H9 (cell line): ENCODE measurements at regions not wholly inside any gene's neighbourhood (a gene's known extent, or its start where the extent isn't known, plus 50 kb on each side); places are given as distances from the start of the nearest gene placed in this dataset.

Experiments used
- DNase-seq: peaks from one replicate; pipeline ENCODE4 v3.0.0-alpha.2; 2017
- H2AFZ ChIP-seq: one replicate; pipeline ENCODE4 v1.6.1; 2013; ENCODE audit warnings: mild to moderate bottlenecking, low read length, control low read depth, moderate library complexity
- H2AK5ac ChIP-seq: 2 replicates; pipeline ENCODE4 v1.6.1; 2013; ENCODE audit warnings: low read length, control low read depth, mixed read lengths; ENCODE audit not compliant: insufficient read length
- H2BK120ac ChIP-seq: one replicate; pipeline ENCODE4 v1.6.1; 2013; ENCODE audit warnings: low read depth, mild to moderate bottlenecking, low read length, control low read depth, inconsistent platforms; ENCODE audit not compliant: poor library complexity, severe bottlenecking
- H2BK12ac ChIP-seq: 2 replicates; pipeline ENCODE4 v1.6.1; 2013; ENCODE audit warnings: low read length, control low read depth, mixed read lengths, low read depth; ENCODE audit not compliant: insufficient read length
- H2BK15ac ChIP-seq: 2 replicates; pipeline ENCODE4 v1.6.1; 2013; ENCODE audit warnings: low read depth, low read length, control low read depth
- H2BK20ac ChIP-seq: one replicate; pipeline ENCODE4 v1.6.1; 2013; ENCODE audit warnings: low read depth, mild to moderate bottlenecking, low read length, control low read depth, inconsistent platforms; ENCODE audit not compliant: poor library complexity, severe bottlenecking
- H2BK5ac ChIP-seq: 2 replicates; pipeline ENCODE4 v1.6.1; 2013; ENCODE audit warnings: low read length, control low read depth, mixed read lengths; ENCODE audit not compliant: insufficient read length
- H3K14ac ChIP-seq: 2 replicates; pipeline ENCODE4 v1.6.1; 2013; ENCODE audit warnings: low read length, control low read depth; ENCODE audit not compliant: insufficient read depth
- H3K18ac ChIP-seq: 2 replicates; pipeline ENCODE4 v1.6.1; 2013; ENCODE audit warnings: low read depth, mild to moderate bottlenecking, mixed read lengths, low read length, control low read depth; ENCODE audit not compliant: insufficient read length
- H3K23ac ChIP-seq: 2 replicates; pipeline ENCODE4 v1.6.1; 2013; ENCODE audit warnings: low read length, control low read depth, mixed read lengths, low read depth; ENCODE audit not compliant: insufficient read length
- H3K23me2 ChIP-seq: 2 replicates; pipeline ENCODE4 v1.6.1; 2013; ENCODE audit warnings: low read depth, mild to moderate bottlenecking, mixed read lengths, low read length, control low read depth; ENCODE audit not compliant: insufficient read length, poor library complexity, severe bottlenecking
- H3K27ac ChIP-seq: 2 replicates; pipeline ENCODE4 v1.5.1; 2013; ENCODE audit warnings: low read length, control low read depth, mixed read lengths, low read depth; ENCODE audit not compliant: insufficient read length
- H3K27me3 ChIP-seq: 2 replicates; pipeline ENCODE4 v1.6.1; 2013; ENCODE audit warnings: low read length, control low read depth, inconsistent platforms; ENCODE audit not compliant: insufficient read depth
- H3K4ac ChIP-seq: 2 replicates; pipeline ENCODE4 v1.6.1; 2013; ENCODE audit warnings: low read depth, mild to moderate bottlenecking, control low read depth, inconsistent platforms, low read length, moderate library complexity
- H3K4me1 ChIP-seq: 2 replicates; pipeline ENCODE4 v1.6.1; 2013; ENCODE audit warnings: low read length, control low read depth, inconsistent platforms; ENCODE audit not compliant: insufficient read depth
- H3K4me2 ChIP-seq: 2 replicates; pipeline ENCODE4 v1.6.1; 2013; ENCODE audit warnings: low read length, control low read depth, mixed read lengths; ENCODE audit not compliant: insufficient read length, insufficient read depth
- H3K56ac ChIP-seq: 2 replicates; pipeline ENCODE4 v1.6.1; 2013; ENCODE audit warnings: low read depth, mild to moderate bottlenecking, mixed read lengths, low read length, control low read depth; ENCODE audit not compliant: insufficient read length
- H3K79me1 ChIP-seq: 2 replicates; pipeline ENCODE4 v1.6.1; 2013; ENCODE audit warnings: low read depth, mild to moderate bottlenecking, moderate library complexity, low read length, control low read depth, inconsistent platforms; ENCODE audit not compliant: insufficient read depth, poor library complexity, severe bottlenecking
- H3K79me2 ChIP-seq: 2 replicates; pipeline ENCODE4 v1.6.1; 2013; ENCODE audit warnings: low read length, control low read depth, inconsistent platforms; ENCODE audit not compliant: insufficient read depth
- H3K9ac ChIP-seq: 2 replicates; pipeline ENCODE4 v1.6.1; 2013; ENCODE audit warnings: low read length, control low read depth, mixed read lengths; ENCODE audit not compliant: insufficient read length; ENCODE audit errors: extremely low read depth
- H3K9me3 ChIP-seq: one replicate; pipeline ENCODE4 v1.6.1; 2013; ENCODE audit warnings: low read depth, low read length, inconsistent platforms; ENCODE audit not compliant: control insufficient read depth
- H3T11ph ChIP-seq: one replicate; pipeline ENCODE4 v1.6.1; 2013; ENCODE audit warnings: mild to moderate bottlenecking, low read length, control low read depth, inconsistent platforms
- H4K20me1 ChIP-seq: one replicate; pipeline ENCODE4 v1.6.1; 2013; ENCODE audit not compliant: control insufficient read depth, insufficient read length, insufficient read depth
- H4K5ac ChIP-seq: 2 replicates; pipeline ENCODE4 v1.6.1; 2013; ENCODE audit warnings: low read depth, mild to moderate bottlenecking, mixed read lengths, low read length, control low read depth; ENCODE audit not compliant: insufficient read length
- H4K8ac ChIP-seq: replicated peaks from 2 replicates; pipeline ENCODE4 v1.6.1; 2013; ENCODE audit warnings: low read length, control low read depth, mixed read lengths, low read depth; ENCODE audit not compliant: insufficient read length
- H4K91ac ChIP-seq: 2 replicates; pipeline ENCODE4 v1.6.1; 2013; ENCODE audit warnings: low read depth, mild to moderate bottlenecking, moderate library complexity, mixed read lengths, low read length, control low read depth; ENCODE audit not compliant: insufficient read length
- H3K27ac Mint-ChIP-seq, 3 experiments: 2 replicates in 2 of 3; 3 replicates in 1 of 3; pipeline ENCODE4 v1.8.0; 2020 to 2021; ENCODE audit warnings: mixed read lengths in 3 of 3, mild to moderate bottlenecking in 1 of 3, moderate library complexity in 1 of 3
- H3K27me3 Mint-ChIP-seq: 2 replicates; pipeline ENCODE4 v1.8.0; 2021; ENCODE audit warnings: low read depth, mild to moderate bottlenecking, moderate library complexity, mixed read lengths
- H3K36me3 Mint-ChIP-seq, 3 experiments: 2 replicates in 2 of 3; 3 replicates in 1 of 3; pipeline ENCODE4 v1.8.0; 2020 to 2021; ENCODE audit warnings: low read depth in 3 of 3, mixed read lengths in 3 of 3; ENCODE audit not compliant: insufficient read depth in 1 of 3
- H3K4me1 Mint-ChIP-seq, 2 experiments: 2 replicates each; pipeline ENCODE4 v1.8.0; 2020; ENCODE audit warnings: mixed read lengths in 2 of 2
- H3K4me3 Mint-ChIP-seq, 2 experiments: 2 replicates in 1 of 2; 3 replicates in 1 of 2; pipeline ENCODE4 v1.8.0; 2020 to 2021; ENCODE audit warnings: mild to moderate bottlenecking in 2 of 2, mixed read lengths in 2 of 2, moderate library complexity in 1 of 2
- H3K9me3 Mint-ChIP-seq, 2 experiments: 2 replicates in 1 of 2; 3 replicates in 1 of 2; pipeline ENCODE4 v1.8.0; 2020; ENCODE audit warnings: mild to moderate bottlenecking in 2 of 2, mixed read lengths in 2 of 2, moderate library complexity in 1 of 2
- CTCF ChIP-seq: fragments of 200-600 bp; sonication (generic); conservative IDR thresholded peaks from 3 replicates; pipeline ENCODE4 v1.8.0; 2021; ENCODE audit warnings: antibody characterized with exemption, mild to moderate bottlenecking
- WGBS: extraction: QIAGEN DNeasy Blood & Tissue Kit; methylation state at CpG from one replicate; pipeline ENCODE4 v1.1.7; 2013; ENCODE audit warnings: missing lambda C conversion rate, low lambda C conversion rate, mixed read lengths; ENCODE audit not compliant: insufficient read length; ENCODE audit errors: extremely low coverage; 5-methylcytosine and 5-hydroxymethylcytosine counted together

GRCh38 chr2:43152741-43153647, 73.4 kb downstream of the ZFP36L2 start:
- H3K36me3 Mint-ChIP-seq = no peaks in the 10 kb centered on the region
- Histone ChIP-seq H3K9ac (no peak overlapping the region), H3K27ac (no peak overlapping the region), H3T11ph (no peak overlapping the region), H3K23me2 (no peaks in the 10 kb centered on the region), H3K9me3 (no peaks in the 10 kb centered on the region), H4K5ac (no peak overlapping the region), H2BK5ac (no peak overlapping the region), H2AK5ac (no peak overlapping the region), H2AFZ (no peak overlapping the region), H2BK20ac (no peak overlapping the region), H3K4ac (no peak overlapping the region), H4K91ac (no peak overlapping the region), H3K4me1 (no peaks in the 10 kb centered on the region; the same call in 1 of the 2 replicates), H3K79me2 (no peaks in the 10 kb centered on the region), H3K23ac (no peak overlapping the region), H3K18ac (no peak overlapping the region), H3K79me1 (no peaks in the 10 kb centered on the region), H2BK120ac (no peak overlapping the region), H4K8ac (no peak overlapping the region), H3K14ac (peak overlapping the region; percentile 41; the same call in 1 of the 2 replicates), H2BK12ac (no peak overlapping the region), H2BK15ac (no peak overlapping the region; the same call in 1 of the 2 replicates), H3K56ac (no peak overlapping the region), H3K4me2 (no peak overlapping the region), H4K20me1 (no peaks in the 10 kb centered on the region), H3K27me3 (no peaks in the 10 kb centered on the region)
- peak; percentile 30 for DNase-seq
- TF ChIP-seq CTCF = no peak
- H3K27me3 Mint-ChIP-seq = peaks cover 4% of the 10 kb centered on the region
- H3K4me3 Mint-ChIP-seq = no peak overlapping the region
- H3K9me3 Mint-ChIP-seq = no peaks in the 10 kb centered on the region; a peak in 1 of 5 replicates
- WGBS = no CpG with 5 or more reads among the region's 11 CpGs
- H3K4me1 Mint-ChIP-seq = peaks cover 21 to 28% of the 10 kb centered on the region in 2 experiments
- no peak overlapping the region for H3K27ac Mint-ChIP-seq
